HG03558 (cell line): ENCODE measurements at regions not wholly inside any gene's neighbourhood (a gene's known extent, or its start where the extent isn't known, plus 50 kb on each side); places are given as distances from the start of the nearest gene placed in this dataset.

Source experiments
- ATAC-seq: cut with Tn5 transposase; IDR thresholded peaks from one replicate; pipeline ENCODE4 v1.9.1; 2021; ENCODE audit warnings: moderate number of reproducible peaks; ENCODE audit not compliant: unreplicated experiment; ENCODE audit errors: extremely low read depth

GRCh38 chr21:27722095-27722494, 755.2 kb upstream of the ADAMTS5 start:
- ATAC-seq: no peak

GRCh38 chr21:27721675-27722074, 754.8 kb upstream of the ADAMTS5 start:
- ATAC-seq: no peak

GRCh38 chr21:27719226-27719625, 752.3 kb upstream of the ADAMTS5 start:
- ATAC-seq: no peak

GRCh38 chr21:27715131-27715530, 748.2 kb upstream of the ADAMTS5 start:
- no peak for ATAC-seq

- no peak for ATAC-seq
Measured at GRCh38 chr21:27713154-27714109, 746.5 kb upstream of the ADAMTS5 start.

- ATAC-seq: no peak
Measured at GRCh38 chr21:27704567-27705166, 737.8 kb upstream of the ADAMTS5 start.

GRCh38 chr21:27703791-27704190, 736.9 kb upstream of the ADAMTS5 start:
- no peak for ATAC-seq

- ATAC-seq: no peak
Measured at GRCh38 chr21:27700974-27701614, 734.2 kb upstream of the ADAMTS5 start.

GRCh38 chr21:27695246-27695645, 728.4 kb upstream of the ADAMTS5 start:
- ATAC-seq: no peak

- ATAC-seq: no peak
Measured at GRCh38 chr21:27694667-27695066, 727.8 kb upstream of the ADAMTS5 start.

- ATAC-seq: no peak
Measured at GRCh38 chr21:27693376-27693775, 726.5 kb upstream of the ADAMTS5 start.

GRCh38 chr21:27691516-27691915, 724.6 kb upstream of the ADAMTS5 start:
- ATAC-seq: no peak

GRCh38 chr21:27691006-27691405, 724.1 kb upstream of the ADAMTS5 start:
- no peak for ATAC-seq

- no peak for ATAC-seq
Measured at GRCh38 chr21:27690426-27690825, 723.5 kb upstream of the ADAMTS5 start.

- no peak for ATAC-seq
Measured at GRCh38 chr21:27688773-27689172, 721.9 kb upstream of the ADAMTS5 start.

GRCh38 chr21:27683292-27683691, 716.4 kb upstream of the ADAMTS5 start:
- no peak for ATAC-seq

GRCh38 chr21:27681841-27682240, 715.0 kb upstream of the ADAMTS5 start:
- no peak for ATAC-seq

GRCh38 chr21:27681038-27681437, 714.1 kb upstream of the ADAMTS5 start:
- ATAC-seq: no peak

- ATAC-seq: no peak
Measured at GRCh38 chr21:27680181-27680580, 713.3 kb upstream of the ADAMTS5 start.

- no peak for ATAC-seq
Measured at GRCh38 chr21:27678511-27678910, 711.6 kb upstream of the ADAMTS5 start.

- no peak for ATAC-seq
Measured at GRCh38 chr21:27677546-27677945, 710.7 kb upstream of the ADAMTS5 start.
